ENCODE measurements at regions not wholly inside any gene's neighbourhood (a gene's known extent, or its start where the extent isn't known, plus 50 kb on each side); places are given as distances from the start of the nearest gene placed in this dataset.
A peak's percentile ranks its signal among the peaks of the same experiment; 100 is the strongest.
"Not testable (repeated sequence)": the region's sequence is repeated elsewhere in the genome, so short reads cannot be mapped to it uniquely, and the experiment has no call there.

DNA sequence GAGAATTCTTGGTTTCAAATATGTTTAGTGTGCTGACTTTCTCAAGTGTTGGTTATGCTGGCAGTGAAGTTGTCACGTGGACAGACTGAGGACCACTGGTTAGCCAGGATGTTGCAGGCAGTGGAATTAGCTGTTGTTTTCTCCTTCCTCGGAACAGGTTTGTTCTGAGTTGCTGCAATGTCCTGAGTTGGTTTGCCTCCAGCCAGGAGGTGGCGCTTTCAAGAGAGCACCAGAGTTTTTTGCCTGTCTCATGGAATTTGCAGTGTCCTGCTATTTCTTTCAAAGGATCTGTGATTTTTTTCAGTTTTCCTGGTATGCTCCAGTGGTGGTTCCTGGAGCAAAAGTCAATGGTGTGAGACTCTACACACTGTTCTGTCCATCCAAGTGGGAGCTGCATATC is 158.1 kb upstream of the CXorf66 start:
- no peak overlapping the region for H3K27ac ChIP-seq (ENCODE audit: low read depth, low read length)
- no peaks in the 10 kb centered on the region for H3K4me1 ChIP-seq (ENCODE audit: control insufficient read depth, insufficient read depth, low read length, unreplicated experiment)
- H2AFZ ChIP-seq (ENCODE audit: low read length, unreplicated experiment) = no peak overlapping the region
- no peaks in the 10 kb centered on the region for H3K36me3 ChIP-seq (ENCODE audit: insufficient read depth, low read length)
- H3K27me3 ChIP-seq (ENCODE audit: insufficient read depth, low read length) = no peaks in the 10 kb centered on the region
- no peak overlapping the region for H3K4me3 ChIP-seq (ENCODE audit: low read depth, low read length)
- H3K79me2 ChIP-seq (ENCODE audit: control insufficient read depth, insufficient read depth, low read length, unreplicated experiment) = no peaks in the 10 kb centered on the region

DNA sequence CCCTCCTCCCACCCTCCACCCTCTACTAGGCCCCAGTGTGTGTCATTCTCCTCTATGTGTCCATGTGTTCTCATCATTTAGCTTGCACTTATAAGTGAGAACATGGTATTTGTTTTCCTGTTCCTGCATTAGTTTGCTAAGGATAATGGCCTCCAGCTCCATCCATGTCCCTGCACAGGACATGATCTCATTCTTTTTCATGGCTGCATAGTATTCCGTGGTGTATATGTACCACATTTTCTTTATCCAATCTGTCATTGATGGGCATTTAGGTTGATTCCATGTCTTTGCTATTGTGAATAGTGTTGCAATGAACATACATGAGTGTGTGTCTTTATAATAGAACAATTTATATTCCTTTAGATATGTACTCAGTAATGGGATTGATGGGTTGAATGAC is 148.7 kb upstream of the CXorf66 start:
- H3K36me3 ChIP-seq (ENCODE audit: insufficient read depth, low read length); H3K79me2 ChIP-seq (ENCODE audit: control insufficient read depth, insufficient read depth, low read length, unreplicated experiment); H3K4me3 ChIP-seq (ENCODE audit: low read depth, low read length); H3K27me3 ChIP-seq (ENCODE audit: insufficient read depth, low read length); H2AFZ ChIP-seq (ENCODE audit: low read length, unreplicated experiment); H3K4me1 ChIP-seq (ENCODE audit: control insufficient read depth, insufficient read depth, low read length, unreplicated experiment); H3K27ac ChIP-seq (ENCODE audit: low read depth, low read length): not testable (repeated sequence)

DNA sequence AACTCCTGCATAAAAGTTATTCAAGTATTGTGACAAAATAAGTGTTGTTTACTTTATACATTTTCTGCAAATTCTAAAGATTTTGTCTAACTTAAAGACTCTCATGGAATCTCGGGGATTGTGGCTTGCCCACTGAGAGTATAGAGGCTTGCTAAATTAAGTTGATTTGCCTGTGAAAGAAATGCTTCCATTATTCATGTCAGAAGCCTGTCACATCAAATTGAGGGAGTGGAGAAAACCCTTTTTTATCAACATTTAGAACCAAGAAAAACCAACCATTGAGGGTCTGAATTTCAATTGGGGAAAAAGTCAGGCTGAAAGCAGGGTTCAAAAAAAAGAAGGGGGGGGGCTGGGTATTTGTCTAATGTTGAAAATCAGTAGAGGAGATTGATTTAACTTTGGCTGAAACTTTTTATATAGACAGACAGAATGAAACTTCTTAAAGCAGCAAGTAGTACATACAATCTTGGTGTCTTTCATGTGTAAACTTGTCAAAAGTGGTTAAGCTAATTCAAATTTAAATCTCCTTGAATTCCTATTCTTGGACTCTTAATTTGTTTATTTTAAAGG is 144.8 kb upstream of the CXorf66 start:
- Histone ChIP-seq H3K27ac (ENCODE audit: low read depth, low read length) (no peak overlapping the region), H2AFZ (ENCODE audit: low read length, unreplicated experiment) (no peak overlapping the region), H3K4me3 (ENCODE audit: low read depth, low read length) (no peak overlapping the region), H3K27me3 (ENCODE audit: insufficient read depth, low read length) (no peaks in the 10 kb centered on the region), H3K36me3 (ENCODE audit: insufficient read depth, low read length) (no peaks in the 10 kb centered on the region), H3K4me1 (ENCODE audit: control insufficient read depth, insufficient read depth, low read length, unreplicated experiment) (no peaks in the 10 kb centered on the region), H3K79me2 (ENCODE audit: control insufficient read depth, insufficient read depth, low read length, unreplicated experiment) (no peaks in the 10 kb centered on the region)

DNA sequence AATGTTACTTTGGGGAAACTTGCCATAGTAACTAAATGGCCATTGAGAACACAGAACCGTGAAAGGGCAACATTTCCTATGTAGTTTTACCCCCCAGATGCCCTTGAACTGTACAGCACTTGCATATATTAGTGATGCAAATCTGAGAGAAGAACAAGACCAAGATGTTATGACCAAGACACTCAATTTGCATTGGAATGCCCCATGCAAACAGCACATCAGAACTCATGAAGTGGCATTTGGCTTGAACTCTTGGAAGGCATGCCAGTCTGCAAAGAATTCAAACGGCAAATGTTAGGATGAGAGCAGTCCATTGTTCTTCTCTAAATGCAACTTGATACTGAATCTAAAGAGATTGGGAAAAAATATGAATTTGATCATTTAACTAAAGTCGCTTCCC is 139.4 kb upstream of the CXorf66 start:
- Histone ChIP-seq H3K27ac (ENCODE audit: low read depth, low read length) (no peak overlapping the region), H3K79me2 (ENCODE audit: control insufficient read depth, insufficient read depth, low read length, unreplicated experiment) (no peaks in the 10 kb centered on the region), H3K4me3 (ENCODE audit: low read depth, low read length) (no peak overlapping the region), H3K27me3 (ENCODE audit: insufficient read depth, low read length) (no peaks in the 10 kb centered on the region), H3K4me1 (ENCODE audit: control insufficient read depth, insufficient read depth, low read length, unreplicated experiment) (no peaks in the 10 kb centered on the region), H3K36me3 (ENCODE audit: insufficient read depth, low read length) (no peaks in the 10 kb centered on the region), H2AFZ (ENCODE audit: low read length, unreplicated experiment) (no peak overlapping the region)

DNA sequence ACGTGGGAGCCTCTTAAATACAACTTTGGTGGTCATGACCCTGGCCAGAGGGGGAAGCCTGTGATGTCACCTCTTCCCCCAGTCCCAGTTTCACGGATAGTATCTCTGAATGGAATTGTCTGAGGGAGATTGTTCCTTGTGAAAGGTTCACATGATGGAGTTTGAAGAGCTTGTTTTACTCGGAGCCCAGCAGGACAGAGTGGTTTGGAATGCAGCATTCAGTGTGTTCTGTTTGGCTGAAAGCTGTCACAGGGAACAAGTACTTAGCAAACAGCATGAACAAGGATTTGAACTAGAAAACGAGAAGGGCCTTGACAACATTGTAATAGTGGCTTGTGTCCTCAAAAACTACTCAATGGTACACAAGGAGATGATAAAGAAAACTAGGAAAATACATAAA is 133.9 kb upstream of the CXorf66 start:
- no peak overlapping the region for H3K4me3 ChIP-seq (ENCODE audit: low read depth, low read length)
- H3K36me3 ChIP-seq (ENCODE audit: insufficient read depth, low read length) = no peaks in the 10 kb centered on the region
- H3K27ac ChIP-seq (ENCODE audit: low read depth, low read length) = no peak overlapping the region
- no peaks in the 10 kb centered on the region for H3K4me1 ChIP-seq (ENCODE audit: control insufficient read depth, insufficient read depth, low read length, unreplicated experiment)
- no peaks in the 10 kb centered on the region for H3K27me3 ChIP-seq (ENCODE audit: insufficient read depth, low read length)
- no peaks in the 10 kb centered on the region for H3K79me2 ChIP-seq (ENCODE audit: control insufficient read depth, insufficient read depth, low read length, unreplicated experiment)
- no peak overlapping the region for H2AFZ ChIP-seq (ENCODE audit: low read length, unreplicated experiment)

DNA sequence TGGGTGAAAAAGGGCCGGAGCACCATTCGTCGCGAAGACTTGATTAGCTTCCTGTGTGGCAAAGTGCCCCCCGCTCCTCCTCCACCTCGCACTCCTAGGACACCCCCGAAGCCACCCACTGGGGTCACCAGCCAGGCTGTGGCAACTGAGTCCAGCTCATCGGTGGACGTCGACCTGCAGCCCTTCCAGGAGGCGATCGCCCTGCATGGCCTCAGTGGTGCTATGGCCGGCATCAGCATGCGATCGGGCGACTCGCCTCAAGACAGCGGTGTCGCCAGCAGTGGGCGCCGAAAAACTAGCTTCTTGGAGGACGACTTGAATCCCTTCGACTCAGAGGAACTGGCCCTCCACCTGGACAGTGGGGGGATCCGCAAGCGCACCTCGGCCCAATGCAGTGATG is 126.8 kb upstream of the CXorf66 start:
- no peak overlapping the region for H3K4me3 ChIP-seq (ENCODE audit: low read depth, low read length)
- peaks cover 16% of the 10 kb centered on the region for H3K27me3 ChIP-seq (ENCODE audit: insufficient read depth, low read length)
- no peaks in the 10 kb centered on the region for H3K36me3 ChIP-seq (ENCODE audit: insufficient read depth, low read length)
- H3K27ac ChIP-seq (ENCODE audit: low read depth, low read length) = no peak overlapping the region
- no peaks in the 10 kb centered on the region for H3K4me1 ChIP-seq (ENCODE audit: control insufficient read depth, insufficient read depth, low read length, unreplicated experiment)
- no peaks in the 10 kb centered on the region for H3K79me2 ChIP-seq (ENCODE audit: control insufficient read depth, insufficient read depth, low read length, unreplicated experiment)
- H2AFZ ChIP-seq (ENCODE audit: low read length, unreplicated experiment) = no peak overlapping the region

DNA sequence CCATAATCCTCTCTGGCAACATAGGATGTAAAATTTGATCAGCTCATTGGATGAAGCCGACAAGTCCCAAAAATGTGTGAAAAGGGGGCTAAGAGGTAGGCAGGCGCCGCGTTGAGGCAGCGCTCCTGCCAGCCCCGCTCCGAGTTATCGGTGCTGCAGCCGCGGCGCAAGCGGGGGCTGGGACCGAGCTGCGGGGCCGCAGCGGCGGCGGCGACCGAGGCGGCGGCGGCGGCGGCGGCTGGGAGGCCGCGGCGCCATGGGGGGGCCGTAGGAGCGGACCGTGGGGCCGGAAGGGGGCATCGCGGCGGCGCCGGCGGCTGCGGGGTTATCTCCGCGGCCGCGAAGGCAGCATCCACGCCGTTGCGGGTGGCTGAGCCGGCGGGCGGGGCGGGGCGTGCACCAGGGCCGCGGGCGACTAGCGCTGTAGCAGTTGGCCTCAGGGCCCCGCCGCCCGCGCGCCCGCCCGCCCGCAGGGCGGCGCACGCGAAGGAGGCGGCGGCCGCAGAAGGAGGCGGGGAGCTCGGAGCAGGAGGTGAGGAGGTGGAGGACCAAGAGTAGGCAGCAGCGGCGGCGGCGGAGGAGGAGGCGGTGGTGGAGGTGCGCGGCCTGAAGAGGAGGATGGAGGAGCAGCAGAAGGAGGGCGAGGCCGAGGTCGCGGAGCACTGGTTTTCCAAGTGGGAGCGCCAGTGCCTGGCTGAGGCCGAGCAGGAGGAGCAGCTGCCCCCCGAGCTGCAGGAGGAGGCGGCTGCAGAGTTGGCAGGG is 126.0 kb upstream of the CXorf66 start:
- H3K4me3 ChIP-seq (ENCODE audit: low read depth, low read length) = peak overlapping the region; percentile 29; the same call in 1 of the 2 replicates
- H3K27ac ChIP-seq (ENCODE audit: low read depth, low read length) = no peak overlapping the region
- no peaks in the 10 kb centered on the region for H3K79me2 ChIP-seq (ENCODE audit: control insufficient read depth, insufficient read depth, low read length, unreplicated experiment)
- no peaks in the 10 kb centered on the region for H3K36me3 ChIP-seq (ENCODE audit: insufficient read depth, low read length)
- H3K4me1 ChIP-seq (ENCODE audit: control insufficient read depth, insufficient read depth, low read length, unreplicated experiment) = no peaks in the 10 kb centered on the region
- H3K27me3 ChIP-seq (ENCODE audit: insufficient read depth, low read length) = peaks cover 16% of the 10 kb centered on the region
- H2AFZ ChIP-seq (ENCODE audit: low read length, unreplicated experiment) = no peak overlapping the region

DNA sequence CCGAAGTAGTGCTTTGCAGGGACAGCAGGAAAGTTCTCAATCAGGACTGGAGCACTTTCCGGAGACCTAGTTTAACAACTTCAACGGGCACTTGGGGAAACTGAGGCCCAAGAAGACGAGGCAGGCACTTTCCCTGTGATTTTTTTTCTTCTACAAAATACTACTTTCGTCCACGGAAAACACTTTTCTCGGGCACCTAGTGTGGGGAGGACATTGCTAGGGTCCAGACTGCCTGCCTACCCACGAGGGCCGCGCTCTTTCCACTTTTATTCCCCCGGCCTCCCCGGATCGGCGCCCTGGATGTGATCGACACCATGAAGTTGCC is 125.4 kb upstream of the CXorf66 start:
- H3K36me3 ChIP-seq (ENCODE audit: insufficient read depth, low read length) = no peaks in the 10 kb centered on the region
- H3K79me2 ChIP-seq (ENCODE audit: control insufficient read depth, insufficient read depth, low read length, unreplicated experiment) = no peaks in the 10 kb centered on the region
- peak overlapping the region; percentile 29; the same call in 1 of the 2 replicates for H3K4me3 ChIP-seq (ENCODE audit: low read depth, low read length)
- no peaks in the 10 kb centered on the region for H3K4me1 ChIP-seq (ENCODE audit: control insufficient read depth, insufficient read depth, low read length, unreplicated experiment)
- peaks cover 16% of the 10 kb centered on the region for H3K27me3 ChIP-seq (ENCODE audit: insufficient read depth, low read length)
- H2AFZ ChIP-seq (ENCODE audit: low read length, unreplicated experiment) = no peak overlapping the region
- no peak overlapping the region for H3K27ac ChIP-seq (ENCODE audit: low read depth, low read length)

DNA sequence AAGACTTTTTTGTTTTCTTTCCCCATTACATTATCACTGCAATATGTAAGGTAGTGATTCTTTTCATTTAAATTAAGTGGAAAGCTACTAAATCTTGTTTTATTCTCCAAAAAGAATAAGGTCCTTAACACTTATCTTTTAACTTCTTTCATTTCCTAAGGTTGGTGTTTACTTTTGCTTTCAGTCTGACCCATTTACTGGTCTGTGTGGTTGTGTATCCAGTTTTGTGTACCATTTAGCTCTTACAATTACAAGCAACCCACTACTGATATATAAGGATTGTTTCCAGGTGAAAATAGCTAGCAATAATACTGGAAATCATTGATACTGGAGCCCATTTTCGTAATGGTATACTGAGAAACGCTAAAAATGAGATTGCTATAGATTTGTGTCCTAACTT is 123.1 kb upstream of the CXorf66 start:
- Histone ChIP-seq H3K4me3 (ENCODE audit: low read depth, low read length) (no peak overlapping the region), H3K27me3 (ENCODE audit: insufficient read depth, low read length) (peaks cover 16% of the 10 kb centered on the region), H3K27ac (ENCODE audit: low read depth, low read length) (no peak overlapping the region), H2AFZ (ENCODE audit: low read length, unreplicated experiment) (no peak overlapping the region), H3K79me2 (ENCODE audit: control insufficient read depth, insufficient read depth, low read length, unreplicated experiment) (no peaks in the 10 kb centered on the region), H3K4me1 (ENCODE audit: control insufficient read depth, insufficient read depth, low read length, unreplicated experiment) (no peaks in the 10 kb centered on the region), H3K36me3 (ENCODE audit: insufficient read depth, low read length) (no peaks in the 10 kb centered on the region)

DNA sequence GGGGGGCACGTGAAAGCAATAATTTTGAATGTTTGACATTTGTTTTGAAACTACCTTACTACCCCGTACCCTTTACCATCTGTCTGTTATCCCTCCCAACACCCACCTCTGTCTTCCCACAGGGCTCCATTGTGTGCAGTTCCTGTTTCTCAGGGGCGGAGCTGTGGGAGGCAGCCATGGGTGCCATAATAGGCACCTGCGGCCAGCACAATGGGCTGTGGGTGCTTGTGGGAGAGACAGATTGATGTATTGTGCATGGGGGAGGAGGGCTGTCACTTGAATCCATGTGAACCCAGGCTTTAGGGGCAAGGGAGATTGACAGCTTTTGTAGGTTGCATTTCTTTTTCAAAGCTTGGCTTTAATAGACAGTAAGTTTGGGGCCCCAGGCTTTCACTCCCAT is 122.6 kb upstream of the CXorf66 start:
- H3K79me2 ChIP-seq (ENCODE audit: control insufficient read depth, insufficient read depth, low read length, unreplicated experiment) = no peaks in the 10 kb centered on the region
- H3K27ac ChIP-seq (ENCODE audit: low read depth, low read length) = no peak overlapping the region
- H3K4me3 ChIP-seq (ENCODE audit: low read depth, low read length) = no peak overlapping the region
- H3K4me1 ChIP-seq (ENCODE audit: control insufficient read depth, insufficient read depth, low read length, unreplicated experiment) = no peaks in the 10 kb centered on the region
- H2AFZ ChIP-seq (ENCODE audit: low read length, unreplicated experiment) = no peak overlapping the region
- H3K27me3 ChIP-seq (ENCODE audit: insufficient read depth, low read length) = peaks cover 16% of the 10 kb centered on the region
- no peaks in the 10 kb centered on the region for H3K36me3 ChIP-seq (ENCODE audit: insufficient read depth, low read length)

DNA sequence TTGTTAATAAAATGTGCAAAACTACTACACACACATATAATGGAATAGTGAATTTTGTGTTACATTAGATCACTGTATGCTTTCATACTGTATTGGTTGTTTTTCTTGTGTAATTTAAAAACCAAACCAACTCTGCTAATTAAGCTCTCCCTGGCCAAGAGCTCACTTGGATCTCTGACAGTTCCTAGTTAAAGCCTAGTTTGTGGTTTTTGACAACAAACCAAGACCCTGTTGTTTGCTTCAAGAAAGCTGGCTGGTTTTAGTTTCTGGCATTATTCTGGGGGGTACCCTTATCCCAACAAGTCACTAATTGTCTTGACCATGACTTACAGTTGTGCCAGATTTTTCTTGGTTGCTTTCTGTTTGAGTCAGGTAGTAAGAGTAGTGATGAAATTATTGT is 121.4 kb upstream of the CXorf66 start:
- Histone ChIP-seq H2AFZ (ENCODE audit: low read length, unreplicated experiment) (no peak overlapping the region), H3K4me3 (ENCODE audit: low read depth, low read length) (no peak overlapping the region), H3K27ac (ENCODE audit: low read depth, low read length) (no peak overlapping the region), H3K27me3 (ENCODE audit: insufficient read depth, low read length) (peaks cover 12% of the 10 kb centered on the region), H3K36me3 (ENCODE audit: insufficient read depth, low read length) (no peaks in the 10 kb centered on the region), H3K4me1 (ENCODE audit: control insufficient read depth, insufficient read depth, low read length, unreplicated experiment) (no peaks in the 10 kb centered on the region), H3K79me2 (ENCODE audit: control insufficient read depth, insufficient read depth, low read length, unreplicated experiment) (no peaks in the 10 kb centered on the region)
